ENCODE measurements at regions not wholly inside any gene's neighbourhood (a gene's known extent, or its start where the extent isn't known, plus 50 kb on each side); places are given as distances from the start of the nearest gene placed in this dataset.

- TF ChIP-seq, protein P1, sequence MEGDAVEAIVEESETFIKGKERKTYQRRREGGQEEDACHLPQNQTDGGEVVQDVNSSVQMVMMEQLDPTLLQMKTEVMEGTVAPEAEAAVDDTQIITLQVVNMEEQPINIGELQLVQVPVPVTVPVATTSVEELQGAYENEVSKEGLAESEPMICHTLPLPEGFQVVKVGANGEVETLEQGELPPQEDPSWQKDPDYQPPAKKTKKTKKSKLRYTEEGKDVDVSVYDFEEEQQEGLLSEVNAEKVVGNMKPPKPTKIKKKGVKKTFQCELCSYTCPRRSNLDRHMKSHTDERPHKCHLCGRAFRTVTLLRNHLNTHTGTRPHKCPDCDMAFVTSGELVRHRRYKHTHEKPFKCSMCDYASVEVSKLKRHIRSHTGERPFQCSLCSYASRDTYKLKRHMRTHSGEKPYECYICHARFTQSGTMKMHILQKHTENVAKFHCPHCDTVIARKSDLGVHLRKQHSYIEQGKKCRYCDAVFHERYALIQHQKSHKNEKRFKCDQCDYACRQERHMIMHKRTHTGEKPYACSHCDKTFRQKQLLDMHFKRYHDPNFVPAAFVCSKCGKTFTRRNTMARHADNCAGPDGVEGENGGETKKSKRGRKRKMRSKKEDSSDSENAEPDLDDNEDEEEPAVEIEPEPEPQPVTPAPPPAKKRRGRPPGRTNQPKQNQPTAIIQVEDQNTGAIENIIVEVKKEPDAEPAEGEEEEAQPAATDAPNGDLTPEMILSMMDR (IDR thresholded peaks at IDR 0.05) = no peak
- no peak for TF ChIP-seq POLR2A (IDR thresholded peaks at IDR 0.05)
- TF ChIP-seq EP300 (IDR thresholded peaks at IDR 0.05) = no peak
Observed at GRCh38 chr9:91023741-91024140, 222.1 kb downstream of the SYK start.
